Activated naive CD8-positive, alpha-beta T cell treated with anti-CD3 and anti-CD28 coated beads for 36 hours (primary cell): ENCODE measurements at regions not wholly inside any gene's neighbourhood (a gene's known extent, or its start where the extent isn't known, plus 50 kb on each side); places are given as distances from the start of the nearest gene placed in this dataset.
"Not testable (repeated sequence)": the region's sequence is repeated elsewhere in the genome, so short reads cannot be mapped to it uniquely, and the experiment has no call there.

Experiments used
- DNase-seq: peaks from one replicate; pipeline ENCODE4 v3.0.0; 2021
- H3K27ac Mint-ChIP-seq: one replicate; pipeline ENCODE4 v1.8.0; 2022; ENCODE audit warnings: mild to moderate bottlenecking, moderate library complexity, mixed read lengths
- H3K27me3 Mint-ChIP-seq: one replicate; pipeline ENCODE4 v1.8.0; 2022; ENCODE audit warnings: mild to moderate bottlenecking, mixed read lengths
- H3K36me3 Mint-ChIP-seq: one replicate; pipeline ENCODE4 v1.8.0; 2021; ENCODE audit warnings: mild to moderate bottlenecking, mixed read lengths
- H3K4me1 Mint-ChIP-seq: one replicate; pipeline ENCODE4 v1.8.0; 2021; ENCODE audit warnings: mixed read lengths
- H3K4me3 Mint-ChIP-seq: one replicate; pipeline ENCODE4 v1.8.0; 2022; ENCODE audit warnings: mild to moderate bottlenecking, moderate library complexity, mixed read lengths
- H3K9me3 Mint-ChIP-seq: one replicate; pipeline ENCODE4 v1.8.0; 2022; ENCODE audit warnings: mixed read lengths

GRCh38 chr5:85395526-85395925, 1010.8 kb upstream of the EDIL3 start:
- no peaks in the 10 kb centered on the region for H3K27me3 Mint-ChIP-seq

GRCh38 chr5:85397451-85397850, 1012.8 kb upstream of the EDIL3 start:
- Mint-ChIP-seq H3K36me3 (no peaks in the 10 kb centered on the region), H3K27ac (no peak overlapping the region), H3K9me3 (no peaks in the 10 kb centered on the region), H3K27me3 (no peaks in the 10 kb centered on the region), H3K4me3 (no peak overlapping the region), H3K4me1 (no peaks in the 10 kb centered on the region)
- no peak for DNase-seq

More at GRCh38 chr5:85395526-85395925, 1010.8 kb upstream of the EDIL3 start:
- DNase-seq: no peak
- Mint-ChIP-seq H3K27ac (no peak overlapping the region), H3K9me3 (no peaks in the 10 kb centered on the region), H3K4me1 (no peaks in the 10 kb centered on the region), H3K4me3 (no peak overlapping the region), H3K36me3 (no peaks in the 10 kb centered on the region)

- H3K4me3 Mint-ChIP-seq: no peak overlapping the region
- H3K9me3 Mint-ChIP-seq: peaks cover 8% of the 10 kb centered on the region
- H3K36me3 Mint-ChIP-seq: no peaks in the 10 kb centered on the region
- no peak overlapping the region for H3K27ac Mint-ChIP-seq
- no peak for DNase-seq
- H3K27me3 Mint-ChIP-seq: no peaks in the 10 kb centered on the region
- no peaks in the 10 kb centered on the region for H3K4me1 Mint-ChIP-seq
These were observed 1043.8 kb upstream of the EDIL3 start for GRCh38 chr5:85428426-85428934.

- H3K9me3 Mint-ChIP-seq: peaks cover 12% of the 10 kb centered on the region
- H3K27ac Mint-ChIP-seq, H3K4me3 Mint-ChIP-seq, H3K36me3 Mint-ChIP-seq, DNase-seq, H3K4me1 Mint-ChIP-seq, H3K27me3 Mint-ChIP-seq: not testable (repeated sequence)
These were observed 1047.0 kb upstream of the EDIL3 start for GRCh38 chr5:85431726-85432125.

GRCh38 chr5:85441156-85441555, 1056.5 kb upstream of the EDIL3 start:
- Mint-ChIP-seq H3K27ac (no peak overlapping the region), H3K9me3 (peaks cover 4% of the 10 kb centered on the region), H3K4me3 (no peak overlapping the region), H3K27me3 (no peaks in the 10 kb centered on the region), H3K36me3 (no peaks in the 10 kb centered on the region), H3K4me1 (no peaks in the 10 kb centered on the region)
- no peak for DNase-seq

- Mint-ChIP-seq H3K4me3 (no peak overlapping the region), H3K36me3 (no peaks in the 10 kb centered on the region), H3K9me3 (peaks cover 4% of the 10 kb centered on the region), H3K4me1 (no peaks in the 10 kb centered on the region), H3K27ac (no peak overlapping the region), H3K27me3 (no peaks in the 10 kb centered on the region)
- no peak for DNase-seq
These were observed 1057.2 kb upstream of the EDIL3 start for GRCh38 chr5:85441853-85442252.

- H3K36me3 Mint-ChIP-seq: no peaks in the 10 kb centered on the region
- no peaks in the 10 kb centered on the region for H3K4me1 Mint-ChIP-seq
- DNase-seq: no peak
- no peaks in the 10 kb centered on the region for H3K27me3 Mint-ChIP-seq
- no peak overlapping the region for H3K4me3 Mint-ChIP-seq
- no peak overlapping the region for H3K27ac Mint-ChIP-seq
- H3K9me3 Mint-ChIP-seq: no peaks in the 10 kb centered on the region
These were observed 1067.8 kb upstream of the EDIL3 start for GRCh38 chr5:85452322-85453025.

GRCh38 chr5:85453026-85453349, 1068.3 kb upstream of the EDIL3 start:
- Mint-ChIP-seq H3K36me3 (no peaks in the 10 kb centered on the region), H3K9me3 (no peaks in the 10 kb centered on the region), H3K27ac (no peak overlapping the region), H3K27me3 (no peaks in the 10 kb centered on the region), H3K4me1 (no peaks in the 10 kb centered on the region), H3K4me3 (no peak overlapping the region)
- DNase-seq: no peak

GRCh38 chr5:85458319-85458718, 1073.6 kb upstream of the EDIL3 start:
- Mint-ChIP-seq H3K27me3 (no peaks in the 10 kb centered on the region), H3K4me1 (no peaks in the 10 kb centered on the region), H3K27ac (no peak overlapping the region), H3K9me3 (peaks cover 2% of the 10 kb centered on the region), H3K4me3 (no peak overlapping the region), H3K36me3 (no peaks in the 10 kb centered on the region)
- no peak for DNase-seq

GRCh38 chr5:85462957-85463356, 1078.3 kb upstream of the EDIL3 start:
- Mint-ChIP-seq H3K36me3 (no peaks in the 10 kb centered on the region), H3K9me3 (peaks cover 3% of the 10 kb centered on the region), H3K4me3 (no peak overlapping the region), H3K27me3 (no peaks in the 10 kb centered on the region), H3K27ac (no peak overlapping the region), H3K4me1 (no peaks in the 10 kb centered on the region)
- DNase-seq: no peak

GRCh38 chr5:85466423-85466822, 1081.7 kb upstream of the EDIL3 start:
- Mint-ChIP-seq H3K4me3 (no peak overlapping the region), H3K27ac (no peak overlapping the region), H3K4me1 (no peaks in the 10 kb centered on the region), H3K36me3 (no peaks in the 10 kb centered on the region), H3K9me3 (peaks cover 13% of the 10 kb centered on the region), H3K27me3 (no peaks in the 10 kb centered on the region)
- no peak for DNase-seq

- Mint-ChIP-seq H3K4me3 (no peak overlapping the region), H3K9me3 (peaks cover 15% of the 10 kb centered on the region), H3K36me3 (no peaks in the 10 kb centered on the region), H3K4me1 (no peaks in the 10 kb centered on the region), H3K27ac (no peak overlapping the region), H3K27me3 (no peaks in the 10 kb centered on the region)
- DNase-seq: no peak
These were observed 1088.1 kb upstream of the EDIL3 start for GRCh38 chr5:85472749-85473148.

GRCh38 chr5:85475151-85475550, 1090.5 kb upstream of the EDIL3 start:
- not testable (repeated sequence) for H3K9me3 Mint-ChIP-seq, DNase-seq, H3K36me3 Mint-ChIP-seq, H3K27ac Mint-ChIP-seq, H3K4me1 Mint-ChIP-seq, H3K27me3 Mint-ChIP-seq, H3K4me3 Mint-ChIP-seq

GRCh38 chr5:85476617-85477016, 1091.9 kb upstream of the EDIL3 start:
- no peaks in the 10 kb centered on the region for H3K27me3 Mint-ChIP-seq
- no peaks in the 10 kb centered on the region for H3K4me1 Mint-ChIP-seq
- no peak overlapping the region for H3K27ac Mint-ChIP-seq
- no peak for DNase-seq
- peaks cover 3% of the 10 kb centered on the region for H3K9me3 Mint-ChIP-seq
- no peaks in the 10 kb centered on the region for H3K36me3 Mint-ChIP-seq
- no peak overlapping the region for H3K4me3 Mint-ChIP-seq

- no peak for DNase-seq
- Mint-ChIP-seq H3K27ac (no peak overlapping the region), H3K27me3 (no peaks in the 10 kb centered on the region), H3K4me1 (no peaks in the 10 kb centered on the region), H3K9me3 (no peaks in the 10 kb centered on the region), H3K36me3 (no peaks in the 10 kb centered on the region), H3K4me3 (no peak overlapping the region)
These were observed 1095.2 kb upstream of the EDIL3 start for GRCh38 chr5:85479849-85480248.

GRCh38 chr5:85484982-85485574, 1100.4 kb upstream of the EDIL3 start:
- H3K36me3 Mint-ChIP-seq: no peaks in the 10 kb centered on the region

More at GRCh38 chr5:85484982-85485574, 1100.4 kb upstream of the EDIL3 start:
- Mint-ChIP-seq H3K27me3 (no peaks in the 10 kb centered on the region), H3K9me3 (peaks cover 4% of the 10 kb centered on the region), H3K27ac (no peak overlapping the region), H3K4me3 (no peak overlapping the region), H3K4me1 (no peaks in the 10 kb centered on the region)
- no peak for DNase-seq
